Sigmoid colon (tissue), 4 donors: ENCODE measurements at regions not wholly inside any gene's neighbourhood (a gene's known extent, or its start where the extent isn't known, plus 50 kb on each side); places are given as distances from the start of the nearest gene placed in this dataset.

ENCODE experiments used
- CTCF ChIP-seq, 4 experiments: fragments of 450-650 bp in 3 of 4; fragments of 200-600 bp in 1 of 4; IDR thresholded peaks; one replicate each; pipeline ENCODE4 v1.5.1; 2016 to 2019; ENCODE audit warnings: antibody characterized with exemption in 4 of 4, mild to moderate bottlenecking in 3 of 4, moderate library complexity in 2 of 4
- POLR2A ChIP-seq, 2 donors: fragments of 450-650 bp; IDR thresholded peaks; one replicate each; pipeline ENCODE4 v1.6.1; 2016; ENCODE audit warnings: antibody characterized with exemption in 2 of 2, mild to moderate bottlenecking in 2 of 2, moderate library complexity in 2 of 2
- POLR2AphosphoS5 ChIP-seq, 4 donors: sonication (generic); formaldehyde crosslinking; IDR thresholded peaks; one replicate each; pipeline ENCODE4 v1.6.1; 2017; ENCODE audit warnings: antibody characterized with exemption in 4 of 4

GRCh38 chr1:87673309-87673708, 344.6 kb downstream of the LMO4 start:
- no peak for TF ChIP-seq POLR2AphosphoS5 (IDR thresholded peaks at IDR 0.05)
- TF ChIP-seq CTCF (IDR thresholded peaks at IDR 0.05), result no peak
- no peak for TF ChIP-seq POLR2A (IDR thresholded peaks at IDR 0.05)
